ENCODE measurements at regions not wholly inside any gene's neighbourhood (a gene's known extent, or its start where the extent isn't known, plus 50 kb on each side); places are given as distances from the start of the nearest gene placed in this dataset.

- H3K36me3 Mint-ChIP-seq (ENCODE audit: insufficient read depth) = no peaks in the 10 kb centered on the region
- no peak overlapping the region for H3K4me3 Mint-ChIP-seq (ENCODE audit: low read depth)
- H3K4me1 Mint-ChIP-seq (ENCODE audit: low read depth) = no peaks in the 10 kb centered on the region
- H3K9me3 Mint-ChIP-seq (ENCODE audit: low read depth) = peaks cover 58% of the 10 kb centered on the region
- no peak overlapping the region for H3K27ac Mint-ChIP-seq
- no peak for TF ChIP-seq CTCF (IDR thresholded peaks at IDR 0.05; ENCODE audit: unreplicated experiment)
- DNase-seq (ENCODE audit: low spot score, unreplicated experiment) = no peak
- no peaks in the 10 kb centered on the region for H3K27me3 Mint-ChIP-seq
Observed at GRCh38 chr4:189261475-189261874, 679.2 kb upstream of the FRG1 start.

- no peaks in the 10 kb centered on the region for H3K4me1 Mint-ChIP-seq (ENCODE audit: low read depth)
- DNase-seq (ENCODE audit: low spot score, unreplicated experiment) = no peak
- H3K4me3 Mint-ChIP-seq (ENCODE audit: low read depth) = no peak overlapping the region
- no peak for TF ChIP-seq CTCF (IDR thresholded peaks at IDR 0.05; ENCODE audit: unreplicated experiment)
- no peaks in the 10 kb centered on the region for H3K36me3 Mint-ChIP-seq (ENCODE audit: insufficient read depth)
- H3K9me3 Mint-ChIP-seq (ENCODE audit: low read depth) = peaks cover 54% of the 10 kb centered on the region
- H3K27me3 Mint-ChIP-seq = no peaks in the 10 kb centered on the region
- H3K27ac Mint-ChIP-seq = no peak overlapping the region
Observed at GRCh38 chr4:189265515-189265914, 675.2 kb upstream of the FRG1 start.

- Mint-ChIP-seq H3K27ac (no peak overlapping the region), H3K4me1 (ENCODE audit: low read depth) (no peaks in the 10 kb centered on the region), H3K4me3 (ENCODE audit: low read depth) (no peak overlapping the region), H3K27me3 (no peaks in the 10 kb centered on the region), H3K36me3 (ENCODE audit: insufficient read depth) (no peaks in the 10 kb centered on the region), H3K9me3 (ENCODE audit: low read depth) (peaks cover 42% of the 10 kb centered on the region)
- no peak for DNase-seq (ENCODE audit: low spot score, unreplicated experiment)
- no peak for TF ChIP-seq CTCF (IDR thresholded peaks at IDR 0.05; ENCODE audit: unreplicated experiment)
Observed at GRCh38 chr4:189267312-189267965, 673.2 kb upstream of the FRG1 start.

GRCh38 chr4:189278597-189279165 lies 662.0 kb upstream of the FRG1 start:
- DNase-seq (ENCODE audit: low spot score, unreplicated experiment) = no peak
- no peak for TF ChIP-seq CTCF (IDR thresholded peaks at IDR 0.05; ENCODE audit: unreplicated experiment)
- no peak overlapping the region for H3K4me3 Mint-ChIP-seq (ENCODE audit: low read depth)
- no peaks in the 10 kb centered on the region for H3K27me3 Mint-ChIP-seq
- H3K4me1 Mint-ChIP-seq (ENCODE audit: low read depth) = no peaks in the 10 kb centered on the region
- H3K36me3 Mint-ChIP-seq (ENCODE audit: insufficient read depth) = no peaks in the 10 kb centered on the region
- no peak overlapping the region for H3K27ac Mint-ChIP-seq
- peaks cover 16% of the 10 kb centered on the region for H3K9me3 Mint-ChIP-seq (ENCODE audit: low read depth)

- no peak for TF ChIP-seq CTCF (IDR thresholded peaks at IDR 0.05; ENCODE audit: unreplicated experiment)
- H3K9me3 Mint-ChIP-seq (ENCODE audit: low read depth) = peaks cover 19% of the 10 kb centered on the region
- H3K27ac Mint-ChIP-seq = no peak overlapping the region
- no peaks in the 10 kb centered on the region for H3K36me3 Mint-ChIP-seq (ENCODE audit: insufficient read depth)
- H3K4me1 Mint-ChIP-seq (ENCODE audit: low read depth) = no peaks in the 10 kb centered on the region
- no peak overlapping the region for H3K4me3 Mint-ChIP-seq (ENCODE audit: low read depth)
- no peaks in the 10 kb centered on the region for H3K27me3 Mint-ChIP-seq
- no peak for DNase-seq (ENCODE audit: low spot score, unreplicated experiment)
Observed at GRCh38 chr4:189279188-189279587, 661.5 kb upstream of the FRG1 start.
